Calu3 (cell line): ENCODE measurements at regions not wholly inside any gene's neighbourhood (a gene's known extent, or its start where the extent isn't known, plus 50 kb on each side); places are given as distances from the start of the nearest gene placed in this dataset.

Source experiments
- BruUV-seq: library from RNA; stranded (reverse); fragments of 400-500 nt; replicated peaks from 2 replicates; lab custom pipeline; 2021; lab: Mats Ljungman, UMichigan
- CTCF ChIA-PET: fragments of 300-600 bp; sonication (Branson Sonifier 250); formaldehyde crosslinking; loops from one replicate; lab custom pipeline; 2022; ENCODE audit warnings: antibody characterized with exemption; lab: Charles Lee
- DNase-seq: peaks from one replicate; pipeline ENCODE4 v3.0.0; 2022
- H3K27ac Mint-ChIP-seq: one replicate; pipeline ENCODE4 v1.8.0; 2022; ENCODE audit warnings: mixed read lengths; ENCODE audit not compliant: unreplicated experiment
- H3K27me3 Mint-ChIP-seq: one replicate; pipeline ENCODE4 v1.8.0; 2022; ENCODE audit warnings: mixed read lengths; ENCODE audit not compliant: unreplicated experiment
- H3K36me3 Mint-ChIP-seq: one replicate; pipeline ENCODE4 v1.8.0; 2022; ENCODE audit warnings: mild to moderate bottlenecking, moderate library complexity, mixed read lengths; ENCODE audit not compliant: insufficient read depth, unreplicated experiment
- H3K4me1 Mint-ChIP-seq: one replicate; pipeline ENCODE4 v1.8.0; 2022; ENCODE audit warnings: mild to moderate bottlenecking, low read depth, mixed read lengths; ENCODE audit not compliant: unreplicated experiment
- H3K4me3 Mint-ChIP-seq: one replicate; pipeline ENCODE4 v1.8.0; 2022; ENCODE audit warnings: mild to moderate bottlenecking, low read depth, moderate library complexity, mixed read lengths; ENCODE audit not compliant: unreplicated experiment
- H3K9me3 Mint-ChIP-seq: one replicate; pipeline ENCODE4 v1.8.0; 2022; ENCODE audit warnings: low read depth, mixed read lengths; ENCODE audit not compliant: unreplicated experiment
- CTCF ChIP-seq: fragments of 200-600 bp; IDR thresholded peaks from one replicate; pipeline ENCODE4 v1.8.0; 2022; ENCODE audit warnings: antibody characterized with exemption; ENCODE audit not compliant: unreplicated experiment
- intact Hi-C: fragments of 100-400 bp; cut with micrococcal nuclease; formaldehyde crosslinking; loops from one replicate; pipeline ENCODE4 v1.10.0; 2022; ENCODE audit not compliant: unreplicated experiment

DNA sequence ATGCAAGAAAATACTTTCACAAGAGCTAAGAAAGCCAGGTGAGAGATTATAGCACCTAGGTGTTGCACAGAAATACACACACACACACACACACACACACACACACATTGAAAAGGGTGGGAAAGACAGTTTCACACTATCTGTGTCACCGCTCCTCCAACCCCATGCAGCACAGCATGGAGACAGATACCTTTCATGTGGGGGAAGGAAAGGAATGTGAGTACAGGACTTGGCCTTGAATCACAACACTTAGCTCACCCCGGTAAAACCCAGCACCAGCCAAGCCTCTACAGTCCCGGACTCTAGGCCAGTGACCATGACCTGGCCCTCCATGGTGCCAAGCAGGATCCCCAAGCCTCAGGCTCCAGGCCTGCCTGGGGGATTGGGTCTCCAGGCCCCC is 462.0 kb upstream of the SPRY2 start:
- Mint-ChIP-seq H3K4me3 (no peak overlapping the region), H3K27ac (no peak overlapping the region), H3K4me1 (no peaks in the 10 kb centered on the region), H3K9me3 (no peaks in the 10 kb centered on the region), H3K27me3 (no peaks in the 10 kb centered on the region), H3K36me3 (no peaks in the 10 kb centered on the region)
- CTCF ChIA-PET = interaction anchor here (0.6 kb wide), 1 partner anchor 1212 kb away, joined by 3 read pairs; no protein-coding TSS in a partner anchor
- intact Hi-C loops = no loop called here
- TF ChIP-seq CTCF = no peak
- BruUV-seq = no TSS peak
- no peak for DNase-seq

DNA sequence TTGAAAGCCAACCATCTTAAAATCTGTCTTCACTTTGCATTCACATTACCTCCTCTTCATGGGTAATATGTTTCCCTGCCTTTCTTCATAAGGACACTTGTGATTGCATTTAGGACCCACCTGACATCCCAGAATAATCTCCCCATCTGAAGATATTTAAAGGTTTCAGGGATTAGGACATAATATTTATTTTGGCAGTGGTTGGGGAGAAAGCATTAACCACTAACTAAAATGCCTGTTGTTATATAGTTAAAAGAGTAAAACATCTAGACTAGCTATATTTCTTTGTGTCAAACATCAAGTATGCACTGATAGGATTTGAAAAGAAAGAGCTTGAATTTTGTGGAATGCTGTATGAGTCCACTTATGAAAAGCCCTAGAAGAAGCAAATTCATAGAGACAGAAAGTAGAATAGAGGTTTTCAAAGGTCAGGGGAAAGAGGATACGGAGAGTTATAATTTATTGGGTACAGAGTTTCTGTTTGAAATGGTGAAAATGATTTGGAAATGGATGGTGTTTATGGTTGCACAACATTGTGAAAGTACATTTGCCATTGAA is 457.7 kb upstream of the SPRY2 start:
- CTCF ChIA-PET = no interaction called here
- H3K4me3 Mint-ChIP-seq = no peak overlapping the region
- no peaks in the 10 kb centered on the region for H3K36me3 Mint-ChIP-seq
- no peaks in the 10 kb centered on the region for H3K27me3 Mint-ChIP-seq
- H3K9me3 Mint-ChIP-seq = no peaks in the 10 kb centered on the region
- no peak for TF ChIP-seq CTCF
- no peaks in the 10 kb centered on the region for H3K4me1 Mint-ChIP-seq
- no peak for DNase-seq
- intact Hi-C loops = no loop called here
- BruUV-seq = no TSS peak
- no peak overlapping the region for H3K27ac Mint-ChIP-seq

- CTCF ChIA-PET = no interaction called here
- BruUV-seq = no TSS peak
- Mint-ChIP-seq H3K9me3 (peaks cover 3% of the 10 kb centered on the region), H3K36me3 (no peaks in the 10 kb centered on the region), H3K4me3 (no peak overlapping the region), H3K4me1 (peaks cover 8% of the 10 kb centered on the region), H3K27ac (no peak overlapping the region), H3K27me3 (no peaks in the 10 kb centered on the region)
- intact Hi-C loops = no loop called here
- no peak for TF ChIP-seq CTCF
- no peak for DNase-seq
Measured at GRCh38 chr13:80787604-80788003, 446.7 kb upstream of the SPRY2 start.

DNA sequence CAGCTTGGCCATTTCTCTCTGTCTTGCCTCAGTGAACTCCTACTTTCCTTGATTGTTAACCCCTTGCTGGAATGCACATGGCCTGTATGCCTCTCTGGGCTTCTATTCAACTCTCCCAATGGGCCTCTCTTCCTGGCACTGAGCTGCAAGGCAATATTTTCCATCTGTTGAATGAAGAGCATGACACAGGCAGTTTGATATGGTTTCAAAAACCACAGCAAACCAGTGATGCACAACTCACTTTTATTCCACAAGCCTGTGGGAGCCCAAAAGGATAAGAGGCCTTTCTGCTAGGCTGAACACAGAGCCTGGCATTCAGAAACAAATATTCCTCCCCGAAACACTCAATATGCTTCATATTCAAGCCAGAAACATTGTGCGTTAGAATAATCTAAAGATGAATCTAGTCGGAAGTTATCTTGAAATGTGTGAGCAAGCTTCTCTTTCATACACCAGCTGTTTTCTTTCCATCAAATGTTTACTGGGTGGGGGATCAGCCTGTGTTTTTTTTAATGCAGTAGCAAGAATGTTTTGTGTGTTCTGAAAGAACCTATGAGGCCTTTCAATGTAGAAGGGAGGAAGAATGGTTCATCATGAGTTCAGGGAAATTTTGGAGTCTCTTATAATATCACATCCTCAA is 443.1 kb upstream of the SPRY2 start:
- no peaks in the 10 kb centered on the region for H3K36me3 Mint-ChIP-seq
- BruUV-seq = no TSS peak
- no peak for DNase-seq
- H3K27me3 Mint-ChIP-seq = no peaks in the 10 kb centered on the region
- no peaks in the 10 kb centered on the region for H3K9me3 Mint-ChIP-seq
- no peak for TF ChIP-seq CTCF
- H3K4me3 Mint-ChIP-seq = no peak overlapping the region
- H3K4me1 Mint-ChIP-seq = no peaks in the 10 kb centered on the region
- intact Hi-C loops = no loop called here
- H3K27ac Mint-ChIP-seq = no peak overlapping the region
- CTCF ChIA-PET = no interaction called here
